SKM-1 (cell line): ENCODE measurements at regions not wholly inside any gene's neighbourhood (a gene's known extent, or its start where the extent isn't known, plus 50 kb on each side); places are given as distances from the start of the nearest gene placed in this dataset.

Experiments used
- DNase-seq: peaks from one replicate; lab custom pipeline; 2025; ENCODE audit not compliant: unreplicated experiment; lab: John Stamatoyannopoulos, UW

DNA sequence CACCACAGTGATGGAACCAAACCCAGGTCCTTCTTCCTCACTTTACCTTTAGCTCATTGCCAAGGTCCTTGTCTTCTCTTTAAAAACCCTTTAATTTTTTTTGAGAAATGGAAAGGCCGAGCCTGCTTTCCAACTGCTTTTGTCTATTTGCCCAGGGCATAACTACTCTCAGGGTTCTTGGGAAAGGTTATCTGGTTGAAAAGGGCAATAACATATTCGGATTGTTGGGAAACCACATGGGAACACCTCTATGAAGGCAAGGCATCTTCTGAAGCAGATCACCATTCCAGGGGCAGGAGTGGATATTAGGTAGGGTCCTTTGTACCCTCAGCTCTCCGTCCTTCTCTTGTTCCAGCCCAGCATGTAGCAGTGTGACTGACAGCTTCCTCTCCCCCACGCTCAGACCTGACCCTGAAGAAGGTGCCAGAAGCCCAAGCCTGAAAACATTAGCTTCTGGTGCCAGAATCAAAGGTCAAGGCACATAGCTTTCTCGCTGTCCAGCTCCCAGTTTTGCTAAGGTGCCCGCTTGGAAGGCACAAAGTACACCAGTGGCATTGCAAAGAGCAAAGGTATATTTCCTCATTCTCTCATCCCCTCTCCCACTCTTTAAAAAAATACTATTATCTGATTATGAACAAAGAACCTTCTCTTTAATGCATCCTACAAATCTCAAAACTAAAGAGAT lies 123.2 kb upstream of the LINC00305 start:
- no peak for DNase-seq

DNA sequence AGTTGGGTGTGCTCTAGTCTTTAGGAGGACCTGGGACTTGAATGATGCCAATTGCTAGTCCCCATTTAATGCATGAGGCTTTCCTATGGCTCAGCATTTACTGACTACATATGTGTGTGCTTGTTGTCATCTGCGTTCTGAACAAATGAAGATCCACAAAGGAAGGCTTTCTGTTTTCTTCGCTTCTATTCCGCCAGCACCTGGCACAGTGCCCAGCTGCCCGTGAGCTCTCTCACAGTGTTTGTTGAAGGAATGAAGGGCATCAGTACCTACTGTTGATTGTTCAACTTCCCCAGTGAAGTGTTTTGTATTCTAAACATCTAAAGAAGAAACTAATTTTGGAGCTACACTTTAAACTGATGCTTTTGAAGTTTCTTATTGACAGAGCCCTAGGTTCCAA lies 122.4 kb upstream of the LINC00305 start:
- DNase-seq: no peak

DNA sequence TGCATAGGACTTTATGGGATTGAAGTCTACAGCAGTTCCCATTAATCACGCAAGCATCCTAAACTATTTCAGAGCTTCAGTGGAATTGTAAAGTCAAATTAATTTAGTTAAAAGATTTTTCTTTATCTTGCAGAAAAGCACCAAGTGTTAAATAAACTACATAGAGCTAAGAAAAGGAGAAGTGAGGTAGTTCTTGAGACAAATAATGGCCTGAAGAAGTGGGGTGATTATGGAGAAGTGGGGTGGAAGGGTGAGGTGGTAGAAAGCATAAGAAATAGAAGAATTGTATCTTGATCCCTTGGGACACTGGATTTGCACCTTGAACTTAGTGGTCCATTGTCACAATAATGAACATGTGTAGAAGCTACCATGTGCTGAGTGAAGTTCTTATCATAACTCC lies 121.7 kb upstream of the LINC00305 start:
- DNase-seq: no peak

DNA sequence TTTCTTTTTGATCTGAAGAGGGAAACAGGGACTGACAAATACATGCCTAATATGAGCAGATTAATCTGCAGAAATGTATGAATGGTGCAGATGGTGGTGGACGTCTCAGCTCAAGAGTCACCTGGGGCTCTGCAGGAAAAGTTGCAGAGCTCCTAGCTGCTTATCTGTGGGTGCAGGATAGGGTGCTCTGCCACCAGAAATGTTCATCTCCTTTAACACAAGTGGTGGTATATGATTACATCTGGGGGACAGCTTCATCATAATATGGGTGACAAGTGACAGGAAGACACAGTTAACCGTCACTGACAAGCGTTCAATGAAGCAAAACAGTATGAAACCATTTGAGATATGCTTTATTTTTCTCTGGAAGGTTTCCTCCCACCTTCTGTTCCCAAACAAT lies 121.2 kb upstream of the LINC00305 start:
- DNase-seq: no peak

DNA sequence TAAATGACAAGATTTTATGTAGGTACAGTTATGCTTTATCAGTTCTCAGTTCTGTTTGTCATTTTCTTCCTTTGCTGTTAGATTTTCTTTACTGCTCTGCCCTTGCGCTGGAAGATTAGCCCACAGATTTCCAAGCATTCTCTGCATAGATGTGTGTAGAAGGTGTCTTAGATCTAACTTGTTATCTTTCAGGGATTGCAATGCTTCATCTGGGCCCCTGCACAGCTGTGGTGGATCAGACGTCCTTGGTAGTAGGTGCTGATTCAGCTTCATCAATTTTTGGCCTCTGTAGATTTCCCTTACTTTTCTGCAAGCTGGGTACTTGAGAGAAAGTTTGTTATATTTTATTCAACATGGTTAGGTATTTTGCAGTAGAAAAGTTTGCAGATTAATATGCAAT lies 115.3 kb upstream of the LINC00305 start:
- no peak for DNase-seq

DNA sequence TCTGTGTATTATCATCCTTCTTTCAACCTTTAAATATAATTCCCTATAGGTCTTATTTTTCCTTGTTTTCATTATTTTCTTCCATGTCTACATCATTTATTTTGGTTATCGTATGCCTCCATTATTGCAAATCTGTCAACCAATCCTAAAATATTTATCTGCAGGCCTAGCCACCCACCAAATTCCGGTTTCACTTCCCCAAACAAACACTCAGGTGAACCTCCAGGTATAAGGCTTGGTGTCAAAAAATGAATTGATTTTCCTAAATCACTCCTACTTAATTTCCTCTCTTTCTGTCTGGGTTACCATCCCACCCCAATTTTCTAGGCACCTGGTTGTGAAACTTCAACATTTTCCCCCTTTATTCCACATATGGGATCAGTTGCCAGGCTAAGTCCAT lies 111.9 kb upstream of the LINC00305 start:
- no peak for DNase-seq

DNA sequence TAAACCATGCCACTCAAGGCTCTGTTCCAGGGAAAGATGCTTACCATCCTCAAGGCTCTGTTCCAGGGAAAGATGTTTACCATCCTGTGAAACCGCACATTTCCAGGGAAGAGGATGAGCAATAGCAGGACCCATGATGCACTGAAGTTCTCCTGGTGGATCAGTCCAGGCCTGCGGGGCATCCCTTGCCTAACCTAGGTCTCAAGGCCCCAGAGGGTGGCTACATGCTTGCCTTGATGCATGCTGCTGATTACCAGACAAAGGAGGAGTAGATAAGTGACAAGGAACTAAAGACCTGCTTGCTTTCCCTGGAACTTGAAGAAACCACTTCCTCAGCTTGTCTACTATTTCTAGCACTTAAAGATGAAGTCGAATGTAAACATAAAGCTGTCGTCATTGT lies 111.0 kb upstream of the LINC00305 start:
- DNase-seq: no peak

DNA sequence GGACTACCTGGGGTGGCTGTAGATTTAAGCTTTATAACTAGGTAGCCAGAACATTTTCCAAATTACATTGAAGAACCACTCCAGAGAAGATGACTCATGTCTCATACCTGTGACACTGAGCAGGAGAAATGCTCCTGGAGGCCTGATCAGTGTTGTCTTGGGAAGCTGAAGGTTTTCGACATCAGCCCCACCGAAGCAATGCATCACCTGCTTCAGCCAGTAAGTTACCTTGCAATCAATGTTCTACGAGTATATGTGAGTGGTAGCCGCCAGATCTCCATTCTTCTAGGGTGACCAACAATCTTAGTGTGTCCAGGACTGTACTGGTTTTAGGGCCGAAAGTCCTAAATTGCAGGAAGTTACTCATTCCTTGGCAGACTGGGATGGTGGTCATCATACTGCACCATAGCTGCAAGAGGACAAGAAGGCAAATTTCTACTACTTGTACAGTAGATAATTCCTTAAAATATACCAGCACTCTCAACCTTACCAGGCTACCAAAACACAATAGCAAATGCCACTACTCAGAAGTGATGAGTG lies 109.3 kb upstream of the LINC00305 start:
- no peak for DNase-seq

DNA sequence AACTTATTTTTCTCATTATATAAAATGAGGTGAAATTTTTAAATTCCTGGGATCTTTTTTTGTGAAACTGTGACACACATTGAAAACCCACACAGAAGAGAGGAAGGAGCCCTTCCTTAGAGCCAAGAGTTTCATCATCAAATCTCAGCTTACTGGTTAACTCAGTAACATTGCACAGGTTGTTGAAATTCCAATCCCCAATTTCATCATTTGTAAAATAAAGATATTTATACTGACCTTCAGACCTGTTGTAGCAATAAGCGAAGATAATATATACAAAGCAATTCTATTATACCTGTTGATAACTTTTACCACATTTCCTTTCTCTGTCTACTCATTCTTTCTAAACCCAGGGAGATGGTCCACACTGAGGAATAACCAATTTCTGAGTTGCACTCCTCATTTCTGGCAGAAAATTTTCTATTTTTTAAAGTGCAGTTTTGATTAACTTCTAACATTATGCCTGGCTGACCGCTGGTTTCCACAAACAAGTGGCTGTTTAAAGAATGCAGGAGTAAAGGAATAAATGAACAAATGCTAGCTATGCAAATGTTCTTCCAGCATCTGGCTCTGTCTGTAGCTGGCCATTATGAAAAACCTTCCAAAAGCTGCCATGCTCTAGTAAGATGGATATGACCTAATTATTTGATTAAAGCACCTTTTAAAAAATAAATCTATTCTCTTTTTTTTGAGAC lies 105.7 kb upstream of the LINC00305 start:
- DNase-seq: no peak

DNA sequence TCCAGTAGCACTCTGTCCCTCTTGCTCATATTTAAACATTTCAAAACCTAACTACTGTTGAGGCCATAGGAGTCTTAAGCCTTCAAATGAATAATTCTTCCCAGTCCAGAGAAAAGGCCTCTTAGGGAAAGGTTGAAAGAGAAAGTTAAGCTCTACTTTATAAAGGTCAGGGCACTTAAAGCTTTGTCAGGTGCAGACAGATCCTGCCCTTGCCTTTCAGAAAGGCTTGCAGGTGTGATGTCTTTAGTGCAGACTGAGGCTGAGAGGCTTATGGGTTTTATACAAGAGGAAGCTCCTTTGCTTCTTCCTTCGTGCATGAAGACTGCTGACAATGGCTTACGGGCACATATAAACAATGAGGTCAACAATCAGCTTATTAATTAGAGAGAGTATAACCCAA lies 105.0 kb upstream of the LINC00305 start:
- DNase-seq: no peak

DNA sequence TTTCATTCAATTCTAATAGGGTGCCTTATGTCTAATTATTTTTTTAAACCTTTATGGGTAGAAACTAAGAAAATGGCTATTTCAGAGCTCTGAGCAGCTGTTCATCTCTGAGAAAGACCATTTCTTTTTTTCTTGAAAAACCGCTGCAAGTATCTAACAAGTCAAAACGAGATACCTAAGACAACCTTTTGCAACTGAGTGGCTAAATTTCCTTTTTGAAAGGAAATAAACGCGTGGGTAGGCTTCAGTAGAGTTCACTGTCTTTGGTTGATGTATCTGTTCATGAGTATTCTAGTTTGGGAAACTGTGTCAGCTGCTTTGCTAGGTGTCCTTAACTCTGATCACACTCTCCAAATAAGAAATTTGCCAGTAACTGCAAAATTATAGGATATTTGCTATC lies 104.3 kb upstream of the LINC00305 start:
- DNase-seq: no peak

DNA sequence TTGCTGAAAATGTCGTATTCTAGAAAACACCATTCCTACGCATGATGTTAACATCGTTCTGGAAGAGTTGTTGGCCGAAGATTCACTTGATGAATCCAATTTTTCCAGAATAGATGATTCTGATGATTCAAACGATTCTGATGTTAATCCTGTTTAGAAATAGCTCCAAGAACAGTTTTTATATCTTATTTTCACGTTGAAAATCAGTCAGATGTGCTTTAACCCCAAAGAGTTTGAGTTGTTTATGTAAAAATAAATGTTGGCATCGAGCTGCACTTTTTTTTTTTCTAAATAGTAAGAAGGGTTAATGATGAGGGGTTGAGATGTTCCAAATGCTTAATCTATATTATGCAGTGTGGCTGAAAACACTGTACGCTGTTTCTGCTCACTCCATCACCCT lies 99.9 kb upstream of the LINC00305 start:
- DNase-seq: no peak

DNA sequence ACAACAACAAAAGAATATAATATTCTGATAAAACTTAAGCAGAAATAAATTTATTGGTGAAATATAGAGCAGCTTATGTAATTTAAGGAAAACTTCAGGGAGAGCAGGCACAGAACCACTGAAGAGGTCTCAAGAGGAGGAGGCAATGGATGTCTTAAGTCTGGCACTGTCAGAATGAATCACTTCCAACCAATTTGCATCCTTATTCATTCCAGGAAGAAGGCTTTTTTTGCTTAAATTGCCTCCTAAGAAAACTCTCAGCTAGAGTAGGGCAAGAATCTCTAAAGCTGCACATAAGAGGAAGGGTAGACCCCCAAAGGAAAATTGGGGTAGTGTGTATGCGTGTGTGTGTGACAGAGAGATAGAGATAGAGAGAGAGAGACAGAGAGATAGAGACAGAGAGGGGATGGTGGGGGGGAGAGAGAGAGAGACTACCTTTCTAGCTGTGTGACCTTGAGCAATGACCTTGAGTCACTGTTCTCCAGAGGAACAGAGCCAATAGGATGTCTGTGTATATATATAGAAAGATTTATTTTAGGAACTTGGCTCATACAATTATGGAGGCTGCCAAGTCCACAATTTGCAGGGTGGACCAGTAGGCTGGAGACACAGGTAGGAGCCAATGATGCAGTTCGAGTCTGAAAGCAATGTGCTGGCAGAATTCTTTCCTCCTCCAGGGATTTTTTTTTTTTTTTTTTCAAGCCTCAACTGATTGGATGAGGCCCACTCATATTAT lies 96.4 kb upstream of the LINC00305 start:
- no peak for DNase-seq

DNA sequence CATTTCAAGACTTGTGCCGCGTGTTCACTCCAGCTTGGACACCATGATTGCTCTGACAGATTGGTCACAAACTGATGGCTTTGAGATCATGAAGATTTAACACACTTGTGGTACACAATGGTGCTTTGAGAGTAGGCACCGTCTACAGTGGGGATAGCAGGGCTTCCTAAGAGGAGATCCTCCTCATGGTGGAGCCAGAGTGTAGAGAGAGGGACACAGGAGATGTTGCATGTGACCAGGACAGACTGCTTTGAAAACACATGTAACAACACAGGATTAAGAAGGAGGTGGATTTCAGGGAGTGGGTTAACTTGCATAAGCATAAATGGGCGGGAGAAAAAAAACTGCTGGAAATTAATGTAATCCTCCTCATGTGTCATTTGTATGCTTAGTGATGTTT lies 95.7 kb upstream of the LINC00305 start:
- DNase-seq: no peak

DNA sequence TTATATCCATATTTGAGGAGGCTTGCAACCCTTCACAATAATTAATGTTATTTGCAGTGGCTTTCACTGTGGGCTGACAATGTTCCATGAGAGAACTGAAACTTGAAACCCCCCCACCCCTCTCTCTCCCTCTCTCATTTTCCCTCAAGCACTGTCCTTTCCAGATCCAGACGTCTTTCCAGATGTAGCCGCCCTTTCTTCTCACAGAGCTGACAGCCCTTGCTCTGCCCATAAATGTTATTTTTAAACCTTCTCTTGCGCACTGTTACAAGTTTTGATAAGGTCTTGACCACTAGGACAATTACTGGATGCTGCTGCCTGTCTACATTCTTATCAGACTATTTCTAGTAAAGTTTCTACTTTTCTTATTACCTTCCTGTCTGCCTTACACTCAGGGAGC lies 91.4 kb upstream of the LINC00305 start:
- no peak for DNase-seq

DNA sequence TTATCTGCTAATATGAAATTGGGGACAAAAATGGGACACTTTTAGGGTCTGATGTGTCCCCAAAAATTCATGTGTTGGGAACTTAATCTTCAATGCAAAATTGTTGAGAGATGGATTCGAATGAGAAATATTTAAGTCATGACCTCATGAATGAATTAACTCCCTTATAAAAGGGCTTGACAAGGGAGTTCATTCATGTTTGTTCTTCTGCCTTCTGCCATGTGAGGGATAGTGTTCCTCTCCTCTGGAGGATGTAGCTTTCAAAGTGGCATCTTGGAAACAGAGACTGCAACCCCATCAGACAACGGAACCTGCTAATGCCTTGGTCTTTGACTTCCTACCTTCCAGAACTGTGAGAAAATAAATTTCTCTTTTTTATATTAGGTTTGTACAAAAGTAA lies 89.2 kb upstream of the LINC00305 start:
- DNase-seq: no peak

DNA sequence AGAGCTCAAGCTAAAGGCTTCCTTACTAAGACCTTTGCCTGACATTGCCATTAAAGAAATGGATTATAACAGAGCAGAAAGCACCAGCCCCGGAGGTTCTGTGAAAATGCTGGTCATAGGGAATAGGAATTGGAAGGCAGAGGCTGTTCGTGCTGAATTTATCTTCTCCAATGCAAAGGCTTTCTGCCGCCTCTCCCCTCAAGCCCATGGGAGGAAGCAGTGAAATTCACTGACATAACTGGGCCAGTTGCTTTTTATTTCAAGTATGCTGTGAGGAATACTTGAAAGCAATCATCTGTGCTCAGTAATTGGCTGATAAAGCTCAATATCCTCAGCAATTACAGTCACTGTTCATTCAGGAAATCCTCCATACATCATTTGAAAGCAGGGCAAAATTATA lies 85.4 kb upstream of the LINC00305 start:
- no peak for DNase-seq

DNA sequence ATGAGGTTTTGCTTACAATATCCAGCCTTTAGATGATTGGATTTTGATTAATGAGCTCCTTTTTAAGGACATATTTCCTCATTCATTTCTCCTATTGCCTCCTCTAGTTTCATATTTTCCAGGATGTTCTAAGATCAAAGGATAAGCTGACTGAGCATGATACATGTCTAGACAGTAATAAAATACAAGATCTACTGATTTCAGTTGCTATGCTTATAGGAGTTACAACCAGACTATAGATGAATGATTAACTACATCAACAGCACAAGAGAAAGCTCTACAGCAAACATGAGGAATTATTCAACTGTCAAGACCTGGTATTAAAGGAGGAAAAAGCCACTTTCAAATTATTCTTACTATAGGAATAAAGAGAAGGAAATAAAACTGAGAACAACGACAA lies 85.0 kb upstream of the LINC00305 start:
- no peak for DNase-seq

DNA sequence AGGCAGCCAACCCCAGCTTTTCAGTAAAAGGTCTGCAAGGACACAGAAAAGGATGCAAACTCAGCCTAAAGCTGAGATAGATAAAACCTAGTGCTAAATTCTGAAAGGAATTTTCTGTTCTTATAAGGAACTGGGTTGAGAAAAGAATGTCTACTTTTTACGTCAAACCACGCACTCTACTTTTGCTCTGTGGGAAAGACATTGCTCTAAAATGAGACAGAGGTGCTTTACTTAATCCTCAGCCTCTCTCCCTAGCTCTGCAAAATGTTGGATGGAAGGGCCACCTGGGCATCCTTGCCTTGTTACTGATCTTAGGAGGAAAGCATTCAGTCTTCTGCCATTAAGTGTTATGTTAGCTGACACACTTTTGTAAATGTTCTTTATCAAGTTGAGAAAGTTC lies 72.1 kb upstream of the LINC00305 start:
- DNase-seq: no peak

DNA sequence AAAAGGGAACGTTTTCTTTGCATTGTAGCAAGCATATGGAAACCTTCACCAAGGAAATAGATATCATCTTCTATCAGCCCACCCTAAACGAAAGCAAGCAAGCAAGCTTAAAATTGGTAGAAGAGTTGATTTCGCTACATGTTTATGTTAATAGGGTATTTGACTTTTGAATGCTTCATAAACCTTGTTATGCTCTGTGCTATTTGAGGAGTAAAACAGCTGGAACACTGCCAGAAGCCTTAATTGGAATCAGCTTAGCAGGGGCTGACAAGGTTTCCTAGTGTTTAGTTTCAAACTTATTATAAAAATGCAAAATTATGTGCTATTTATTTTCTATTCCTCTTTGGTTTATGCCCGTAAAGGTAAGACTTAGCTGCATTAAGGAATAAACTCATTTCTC lies 70.6 kb upstream of the LINC00305 start:
- DNase-seq: no peak

DNA sequence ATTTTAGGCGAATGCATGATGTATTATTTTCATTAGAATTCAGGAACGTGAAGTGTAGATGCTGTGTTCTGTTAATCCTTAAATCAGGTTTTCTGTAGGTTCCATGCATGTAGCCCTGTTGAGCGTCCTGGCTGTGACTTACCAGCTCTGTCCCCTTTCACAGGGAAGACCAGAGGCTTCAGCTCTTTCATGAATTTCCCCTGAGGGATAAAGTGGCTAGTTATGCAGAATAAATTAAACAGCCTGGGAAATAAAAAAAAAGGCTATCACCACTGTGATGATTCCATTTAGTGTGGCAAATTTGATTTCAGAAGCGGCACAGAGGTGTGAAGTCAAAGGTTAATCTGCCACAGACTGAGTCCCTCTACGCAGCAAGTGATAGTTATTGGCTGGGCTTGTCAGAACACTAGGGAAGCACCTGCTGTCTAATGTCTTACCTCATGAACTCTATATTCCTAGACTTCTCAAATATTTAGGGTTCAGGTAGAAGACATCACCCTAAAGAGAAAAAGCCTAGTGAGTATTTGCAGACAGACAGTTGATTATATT lies 61.6 kb upstream of the LINC00305 start:
- DNase-seq: no peak

DNA sequence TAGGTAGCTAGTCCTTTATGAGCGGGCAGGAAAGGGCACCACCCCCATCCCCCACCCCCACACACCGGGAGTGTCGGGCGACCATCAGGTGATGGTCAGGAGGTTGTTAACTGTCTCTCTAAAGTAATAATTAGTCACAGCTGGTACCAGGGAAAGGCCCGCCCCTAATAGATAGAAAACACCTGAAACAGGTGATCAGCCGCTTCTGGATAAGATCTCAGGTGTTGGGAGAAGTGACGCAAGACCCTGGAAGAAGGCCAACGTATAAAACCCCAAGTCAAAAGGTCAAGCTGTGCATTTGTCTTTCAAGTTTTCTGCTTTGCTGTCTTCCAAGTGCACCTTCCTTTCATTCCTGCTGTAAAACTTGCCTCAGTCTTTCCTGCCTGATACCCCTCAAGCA lies 59.6 kb upstream of the LINC00305 start:
- no peak for DNase-seq
